GM23338 (cell line): ENCODE measurements at regions not wholly inside any gene's neighbourhood (a gene's known extent, or its start where the extent isn't known, plus 50 kb on each side); places are given as distances from the start of the nearest gene placed in this dataset.

Source experiments
- ATAC-seq: fragments of 200-7000 bp; cut with Tn5 transposase; 3 replicates; pipeline ENCODE4 v1.9.1; 2020
- DNase-seq: peaks from one replicate; pipeline ENCODE4 v3.0.0-alpha.2; 2015; ENCODE audit warnings: low spot score
- H2AFZ ChIP-seq: fragments of 200-600 bp; sonication (generic); 2 replicates; pipeline ENCODE4 v1.8.0; 2016; ENCODE audit warnings: antibody characterized with exemption, mild to moderate bottlenecking, moderate library complexity
- H3F3A ChIP-seq: fragments of 200-600 bp; sonication (generic); replicated peaks from 2 replicates; pipeline ENCODE4 v1.8.0; 2017; ENCODE audit warnings: antibody characterized with exemption, mixed run types, low read depth
- H3K27ac ChIP-seq: fragments of 200-600 bp; sonication (generic); 2 replicates; pipeline ENCODE4 v1.6.1; 2016; ENCODE audit warnings: low read depth
- H3K27me3 ChIP-seq: fragments of 200-600 bp; sonication (generic); 2 replicates; pipeline ENCODE4 v1.8.0; 2016; ENCODE audit warnings: mild to moderate bottlenecking, mixed run types, moderate library complexity; ENCODE audit not compliant: insufficient read depth
- H3K36me3 ChIP-seq: fragments of 200-600 bp; sonication (generic); 2 replicates; pipeline ENCODE4 v1.8.0; 2016; ENCODE audit warnings: mild to moderate bottlenecking; ENCODE audit not compliant: insufficient read depth
- H3K4me1 ChIP-seq: fragments of 200-600 bp; sonication (generic); 2 replicates; pipeline ENCODE4 v1.8.0; 2016; ENCODE audit warnings: mild to moderate bottlenecking, moderate library complexity; ENCODE audit not compliant: insufficient read depth
- H3K4me2 ChIP-seq: fragments of 200-600 bp; sonication (generic); 2 replicates; pipeline ENCODE4 v1.7.1; 2017; ENCODE audit warnings: mixed run types
- H3K4me3 ChIP-seq: fragments of 200-600 bp; sonication (generic); 2 replicates; pipeline ENCODE4 v1.6.1; 2016; ENCODE audit warnings: mixed run types
- H3K79me2 ChIP-seq: fragments of 200-600 bp; sonication (generic); replicated peaks from 2 replicates; pipeline ENCODE4 v1.8.0; 2017; ENCODE audit warnings: mild to moderate bottlenecking; ENCODE audit not compliant: insufficient read depth
- H3K9me2 ChIP-seq: fragments of 200-600 bp; sonication (generic); 2 replicates; pipeline ENCODE4 v1.8.0; 2017; ENCODE audit not compliant: insufficient read depth
- H4K20me1 ChIP-seq: fragments of 200-600 bp; sonication (generic); replicated peaks from 2 replicates; pipeline ENCODE4 v1.8.0; 2017; ENCODE audit warnings: mild to moderate bottlenecking; ENCODE audit not compliant: insufficient read depth
- H3K27ac Mint-ChIP-seq: 2 replicates; pipeline ENCODE4 v1.8.0; 2020; ENCODE audit warnings: inconsistent platforms, mild to moderate bottlenecking, moderate library complexity, mixed read lengths
- H3K27me3 Mint-ChIP-seq: 3 replicates; pipeline ENCODE4 v1.8.0; 2022; ENCODE audit warnings: low read depth, mild to moderate bottlenecking, moderate library complexity, mixed read lengths, inconsistent platforms; ENCODE audit not compliant: insufficient read depth, poor library complexity
- H3K36me3 Mint-ChIP-seq: 3 replicates; pipeline ENCODE4 v1.8.0; 2021; ENCODE audit warnings: low read depth, mild to moderate bottlenecking, inconsistent platforms, moderate library complexity, mixed read lengths
- H3K4me1 Mint-ChIP-seq: 3 replicates; pipeline ENCODE4 v1.8.0; 2020; ENCODE audit warnings: mild to moderate bottlenecking, inconsistent platforms, mixed read lengths
- H3K4me3 Mint-ChIP-seq: 3 replicates; pipeline ENCODE4 v1.8.0; 2021; ENCODE audit warnings: moderate library complexity, mild to moderate bottlenecking, inconsistent platforms, mixed read lengths
- H3K9me3 Mint-ChIP-seq: 3 replicates; pipeline ENCODE4 v1.8.0; 2020; ENCODE audit warnings: moderate library complexity, mild to moderate bottlenecking, inconsistent platforms, mixed read lengths
- CREB1 ChIP-seq: fragments of 250-450 bp; sonication (Bioruptor Pico); IDR thresholded peaks from 2 replicates; pipeline ENCODE4 v1.5.0; 2020; ENCODE audit warnings: low read depth, mild to moderate bottlenecking, moderate library complexity
- CTCF ChIP-seq, 2 experiments: fragments of 200-600 bp in 1 of 2; sonication (generic) in 1 of 2; conservative IDR thresholded peaks; 2 replicates each; pipeline versions ENCODE4 v1.5.1 to v1.6.1; 2016 to 2017; ENCODE audit warnings: antibody characterized with exemption in 2 of 2, low read depth in 2 of 2, mild to moderate bottlenecking in 2 of 2, moderate library complexity in 1 of 2
- EZH2 ChIP-seq: fragments of 200-600 bp; sonication (generic); IDR thresholded peaks from one replicate; pipeline ENCODE4 v1.8.0; 2017; ENCODE audit warnings: antibody characterized with exemption, mild to moderate bottlenecking, low read depth; ENCODE audit not compliant: unreplicated experiment
- EZH2phosphoT487 ChIP-seq: fragments of 200-600 bp; sonication (generic); IDR thresholded peaks from one replicate; pipeline ENCODE4 v1.8.1; 2018; ENCODE audit warnings: antibody characterized with exemption; ENCODE audit not compliant: unreplicated experiment
- JUNB ChIP-seq: IDR thresholded peaks from one replicate; pipeline ENCODE4 v1.6.1; 2016; ENCODE audit warnings: antibody characterized with exemption; ENCODE audit not compliant: unreplicated experiment
- NANOG ChIP-seq: IDR thresholded peaks from 2 replicates; pipeline ENCODE4 v1.6.1; 2016; ENCODE audit warnings: antibody characterized with exemption, borderline replicate concordance
- POLR2AphosphoS5 ChIP-seq: IDR thresholded peaks from 2 replicates; pipeline ENCODE4 v1.6.1; 2016; ENCODE audit warnings: antibody characterized with exemption, low read depth
- STAT1 ChIP-seq: IDR thresholded peaks from one replicate; pipeline ENCODE4 v1.6.1; 2016; ENCODE audit warnings: antibody characterized with exemption; ENCODE audit not compliant: unreplicated experiment
- ZNF331 ChIP-seq: fragments of 250-450 bp; sonication (Bioruptor Pico); IDR thresholded peaks from 2 replicates; pipeline ENCODE4 v1.5.0; 2020; ENCODE audit warnings: low read depth, mild to moderate bottlenecking, moderate library complexity
- TF ChIP-seq, protein P1 (sequence below): IDR thresholded peaks from 2 replicates; pipeline ENCODE4 v1.6.1; 2016; ENCODE audit warnings: antibody characterized with exemption
- TF ChIP-seq, protein P2 (sequence below): fragments of 250-450 bp; sonication (Bioruptor Pico); IDR thresholded peaks from 2 replicates; pipeline ENCODE4 v1.5.0; 2020; ENCODE audit warnings: mild to moderate bottlenecking, moderate library complexity

DNA sequence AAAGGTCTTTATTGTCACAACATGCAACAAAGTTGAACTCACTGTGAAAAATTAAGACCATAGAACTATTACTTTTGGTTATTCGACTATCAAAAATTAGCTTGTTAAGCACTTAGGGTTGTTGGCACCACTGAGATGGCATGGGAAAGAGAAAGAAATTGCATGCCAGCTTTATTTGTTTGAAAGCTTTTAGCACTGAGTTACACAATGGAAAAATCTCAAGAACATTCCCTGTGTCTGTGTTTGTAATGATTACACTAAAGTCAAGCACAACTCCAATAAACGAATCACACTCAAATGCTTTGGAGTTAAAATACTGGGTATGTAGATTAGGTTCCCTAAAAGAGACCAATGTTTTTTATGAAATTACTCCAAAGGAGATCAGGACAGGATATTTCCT is 158.6 kb upstream of the COL8A1 start:
- no peak for DNase-seq
- Histone ChIP-seq H3K9me2 (no peaks in the 10 kb centered on the region; the same call in 1 of the 2 replicates), H2AFZ (no peak overlapping the region), H4K20me1 (no peaks in the 10 kb centered on the region), H3K4me1 (no peaks in the 10 kb centered on the region), H3F3A (no peaks in the 10 kb centered on the region), H3K27me3 (no peaks in the 10 kb centered on the region), H3K4me3 (no peak overlapping the region), H3K36me3 (no peaks in the 10 kb centered on the region), H3K27ac (no peak overlapping the region), H3K79me2 (no peaks in the 10 kb centered on the region), H3K4me2 (no peak overlapping the region)
- no peak for ATAC-seq
- no peaks in the 10 kb centered on the region; the same call in 2 of the 3 replicates for H3K36me3 Mint-ChIP-seq
- no peak for TF ChIP-seq EZH2
- TF ChIP-seq, protein P1, sequence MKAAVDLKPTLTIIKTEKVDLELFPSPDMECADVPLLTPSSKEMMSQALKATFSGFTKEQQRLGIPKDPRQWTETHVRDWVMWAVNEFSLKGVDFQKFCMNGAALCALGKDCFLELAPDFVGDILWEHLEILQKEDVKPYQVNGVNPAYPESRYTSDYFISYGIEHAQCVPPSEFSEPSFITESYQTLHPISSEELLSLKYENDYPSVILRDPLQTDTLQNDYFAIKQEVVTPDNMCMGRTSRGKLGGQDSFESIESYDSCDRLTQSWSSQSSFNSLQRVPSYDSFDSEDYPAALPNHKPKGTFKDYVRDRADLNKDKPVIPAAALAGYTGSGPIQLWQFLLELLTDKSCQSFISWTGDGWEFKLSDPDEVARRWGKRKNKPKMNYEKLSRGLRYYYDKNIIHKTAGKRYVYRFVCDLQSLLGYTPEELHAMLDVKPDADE = no peak
- TF ChIP-seq POLR2AphosphoS5 = no peak
- TF ChIP-seq CTCF (conservative IDR thresholded peaks at IDR 0.05; ENCODE audit: low read depth in 2 of 2) = no peak
- no peaks in the 10 kb centered on the region for H3K27me3 Mint-ChIP-seq
- H3K4me1 Mint-ChIP-seq = peaks cover 6% of the 10 kb centered on the region; the same call in 2 of the 3 replicates
- no peak overlapping the region for H3K4me3 Mint-ChIP-seq
- H3K9me3 Mint-ChIP-seq = peaks cover 12% of the 10 kb centered on the region; the same call in 2 of the 3 replicates
- H3K27ac Mint-ChIP-seq = no peak overlapping the region

DNA sequence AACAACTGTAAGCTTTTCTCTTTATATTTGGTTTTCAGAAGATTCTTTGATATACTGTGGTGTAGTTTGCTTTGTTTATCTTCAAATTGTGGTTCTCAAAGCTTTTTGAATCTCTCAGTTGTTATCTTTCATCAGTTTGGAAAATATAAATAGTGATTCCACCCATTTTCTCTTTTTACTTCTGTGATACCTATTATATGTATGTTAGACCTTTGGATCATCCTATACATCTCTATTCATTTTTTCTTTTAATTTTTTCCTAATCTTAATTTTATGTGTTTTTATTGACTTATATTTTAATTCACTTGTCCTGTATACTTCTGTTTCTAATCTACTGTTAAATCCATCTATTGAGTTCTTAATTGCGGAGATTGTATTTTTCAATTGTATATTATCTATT is 160.7 kb upstream of the COL8A1 start:
- no peak for ATAC-seq
- no peaks in the 10 kb centered on the region for H3K27me3 Mint-ChIP-seq
- no peak for TF ChIP-seq EZH2
- TF ChIP-seq, protein P2, sequence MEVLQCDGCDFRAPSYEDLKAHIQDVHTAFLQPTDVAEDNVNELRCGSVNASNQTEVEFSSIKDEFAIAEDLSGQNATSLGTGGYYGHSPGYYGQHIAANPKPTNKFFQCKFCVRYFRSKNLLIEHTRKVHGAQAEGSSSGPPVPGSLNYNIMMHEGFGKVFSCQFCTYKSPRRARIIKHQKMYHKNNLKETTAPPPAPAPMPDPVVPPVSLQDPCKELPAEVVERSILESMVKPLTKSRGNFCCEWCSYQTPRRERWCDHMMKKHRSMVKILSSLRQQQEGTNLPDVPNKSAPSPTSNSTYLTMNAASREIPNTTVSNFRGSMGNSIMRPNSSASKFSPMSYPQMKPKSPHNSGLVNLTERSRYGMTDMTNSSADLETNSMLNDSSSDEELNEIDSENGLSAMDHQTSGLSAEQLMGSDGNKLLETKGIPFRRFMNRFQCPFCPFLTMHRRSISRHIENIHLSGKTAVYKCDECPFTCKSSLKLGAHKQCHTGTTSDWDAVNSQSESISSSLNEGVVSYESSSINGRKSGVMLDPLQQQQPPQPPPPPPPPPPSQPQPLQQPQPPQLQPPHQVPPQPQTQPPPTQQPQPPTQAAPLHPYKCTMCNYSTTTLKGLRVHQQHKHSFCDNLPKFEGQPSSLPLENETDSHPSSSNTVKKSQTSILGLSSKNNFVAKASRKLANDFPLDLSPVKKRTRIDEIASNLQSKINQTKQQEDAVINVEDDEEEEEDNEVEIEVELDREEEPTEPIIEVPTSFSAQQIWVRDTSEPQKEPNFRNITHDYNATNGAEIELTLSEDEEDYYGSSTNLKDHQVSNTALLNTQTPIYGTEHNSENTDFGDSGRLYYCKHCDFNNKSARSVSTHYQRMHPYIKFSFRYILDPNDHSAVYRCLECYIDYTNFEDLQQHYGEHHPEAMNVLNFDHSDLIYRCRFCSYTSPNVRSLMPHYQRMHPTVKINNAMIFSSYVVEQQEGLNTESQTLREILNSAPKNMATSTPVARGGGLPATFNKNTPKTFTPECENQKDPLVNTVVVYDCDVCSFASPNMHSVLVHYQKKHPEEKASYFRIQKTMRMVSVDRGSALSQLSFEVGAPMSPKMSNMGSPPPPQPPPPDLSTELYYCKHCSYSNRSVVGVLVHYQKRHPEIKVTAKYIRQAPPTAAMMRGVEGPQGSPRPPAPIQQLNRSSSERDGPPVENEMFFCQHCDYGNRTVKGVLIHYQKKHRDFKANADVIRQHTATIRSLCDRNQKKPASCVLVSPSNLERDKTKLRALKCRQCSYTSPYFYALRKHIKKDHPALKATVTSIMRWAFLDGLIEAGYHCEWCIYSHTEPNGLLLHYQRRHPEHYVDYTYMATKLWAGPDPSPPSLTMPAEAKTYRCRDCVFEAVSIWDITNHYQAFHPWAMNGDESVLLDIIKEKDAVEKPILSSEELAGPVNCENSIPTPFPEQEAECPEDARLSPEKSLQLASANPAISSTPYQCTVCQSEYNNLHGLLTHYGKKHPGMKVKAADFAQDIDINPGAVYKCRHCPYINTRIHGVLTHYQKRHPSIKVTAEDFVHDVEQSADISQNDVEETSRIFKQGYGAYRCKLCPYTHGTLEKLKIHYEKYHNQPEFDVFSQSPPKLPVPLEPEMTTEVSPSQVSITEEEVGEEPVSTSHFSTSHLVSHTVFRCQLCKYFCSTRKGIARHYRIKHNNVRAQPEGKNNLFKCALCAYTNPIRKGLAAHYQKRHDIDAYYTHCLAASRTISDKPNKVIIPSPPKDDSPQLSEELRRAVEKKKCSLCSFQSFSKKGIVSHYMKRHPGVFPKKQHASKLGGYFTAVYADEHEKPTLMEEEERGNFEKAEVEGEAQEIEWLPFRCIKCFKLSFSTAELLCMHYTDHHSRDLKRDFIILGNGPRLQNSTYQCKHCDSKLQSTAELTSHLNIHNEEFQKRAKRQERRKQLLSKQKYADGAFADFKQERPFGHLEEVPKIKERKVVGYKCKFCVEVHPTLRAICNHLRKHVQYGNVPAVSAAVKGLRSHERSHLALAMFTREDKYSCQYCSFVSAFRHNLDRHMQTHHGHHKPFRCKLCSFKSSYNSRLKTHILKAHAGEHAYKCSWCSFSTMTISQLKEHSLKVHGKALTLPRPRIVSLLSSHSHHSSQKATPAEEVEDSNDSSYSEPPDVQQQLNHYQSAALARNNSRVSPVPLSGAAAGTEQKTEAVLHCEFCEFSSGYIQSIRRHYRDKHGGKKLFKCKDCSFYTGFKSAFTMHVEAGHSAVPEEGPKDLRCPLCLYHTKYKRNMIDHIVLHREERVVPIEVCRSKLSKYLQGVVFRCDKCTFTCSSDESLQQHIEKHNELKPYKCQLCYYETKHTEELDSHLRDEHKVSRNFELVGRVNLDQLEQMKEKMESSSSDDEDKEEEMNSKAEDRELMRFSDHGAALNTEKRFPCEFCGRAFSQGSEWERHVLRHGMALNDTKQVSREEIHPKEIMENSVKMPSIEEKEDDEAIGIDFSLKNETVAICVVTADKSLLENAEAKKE = no peak
- no peak for TF ChIP-seq STAT1
- no peak for TF ChIP-seq ZNF331 (CRISPR knock-in tag)
- no peak for TF ChIP-seq EZH2phosphoT487
- no peak for TF ChIP-seq CREB1 (CRISPR knock-in tag)
- TF ChIP-seq POLR2AphosphoS5 = no peak
- no peak for TF ChIP-seq JUNB
- TF ChIP-seq NANOG = no peak

More for the DNA sequence above, 160.7 kb upstream of the COL8A1 start:
- Mint-ChIP-seq H3K36me3 (no peaks in the 10 kb centered on the region; the same call in 2 of the 3 replicates), H3K27ac (no peak overlapping the region), H3K9me3 (peaks cover 12% of the 10 kb centered on the region; the same call in 2 of the 3 replicates), H3K4me1 (peaks cover 5% of the 10 kb centered on the region; the same call in 1 of the 3 replicates), H3K4me3 (no peak overlapping the region)
- Histone ChIP-seq H3K4me1 (no peaks in the 10 kb centered on the region), H3K36me3 (no peaks in the 10 kb centered on the region), H3K27ac (no peak overlapping the region), H3K79me2 (no peaks in the 10 kb centered on the region), H2AFZ (no peak overlapping the region), H3K9me2 (no peaks in the 10 kb centered on the region; the same call in 1 of the 2 replicates), H3K4me3 (no peak overlapping the region), H3F3A (no peaks in the 10 kb centered on the region), H4K20me1 (no peaks in the 10 kb centered on the region), H3K27me3 (no peaks in the 10 kb centered on the region), H3K4me2 (no peak overlapping the region)
- DNase-seq = no peak
